Endodermal cell (in vitro differentiated cells): ENCODE measurements at regions not wholly inside any gene's neighbourhood (a gene's known extent, or its start where the extent isn't known, plus 50 kb on each side); places are given as distances from the start of the nearest gene placed in this dataset.
A peak's percentile ranks its signal among the peaks of the same experiment; 100 is the strongest.

Experiments
- DNase-seq: peaks from one replicate; pipeline ENCODE4 v3.0.0-alpha.2; 2017
- H3K27ac ChIP-seq: 2 replicates; pipeline ENCODE4 v1.5.1; 2013; ENCODE audit warnings: mild to moderate bottlenecking, low read depth, low read length, moderate library complexity
- H3K27me3 ChIP-seq: 2 replicates; pipeline ENCODE4 v1.6.1; 2013; ENCODE audit warnings: mild to moderate bottlenecking, low read length, moderate library complexity; ENCODE audit not compliant: insufficient read depth, control insufficient read depth, poor library complexity, severe bottlenecking
- H3K36me3 ChIP-seq: 2 replicates; pipeline ENCODE4 v1.7.0; 2013; ENCODE audit warnings: mild to moderate bottlenecking, low read length, moderate library complexity; ENCODE audit not compliant: control insufficient read depth, insufficient read depth
- H3K4me1 ChIP-seq: one replicate; pipeline ENCODE4 v1.7.0; 2013; ENCODE audit warnings: low read length; ENCODE audit not compliant: control insufficient read depth, insufficient read depth
- H3K4me3 ChIP-seq: 2 replicates; pipeline ENCODE4 v1.5.1; 2013; ENCODE audit warnings: mild to moderate bottlenecking, low read length, moderate library complexity
- H3K9ac ChIP-seq: 2 replicates; pipeline ENCODE4 v1.6.1; 2013; ENCODE audit warnings: mild to moderate bottlenecking, low read length, moderate library complexity; ENCODE audit not compliant: poor library complexity, severe bottlenecking; ENCODE audit errors: extremely low read depth
- H3K9me3 ChIP-seq: 2 replicates; pipeline ENCODE4 v1.6.1; 2013; ENCODE audit warnings: mild to moderate bottlenecking, low read length, moderate library complexity; ENCODE audit not compliant: control insufficient read depth
- H3K27ac Mint-ChIP-seq: 2 replicates; pipeline ENCODE4 v1.8.0; 2020; ENCODE audit warnings: mixed read lengths
- H3K27me3 Mint-ChIP-seq: 2 replicates; pipeline ENCODE4 v1.8.0; 2021; ENCODE audit warnings: mild to moderate bottlenecking, mixed read lengths; ENCODE audit not compliant: insufficient read depth
- H3K36me3 Mint-ChIP-seq: 2 replicates; pipeline ENCODE4 v1.8.0; 2020; ENCODE audit warnings: low read depth, mixed read lengths
- H3K4me1 Mint-ChIP-seq: 2 replicates; pipeline ENCODE4 v1.8.0; 2020; ENCODE audit warnings: mixed read lengths
- H3K4me3 Mint-ChIP-seq: 2 replicates; pipeline ENCODE4 v1.8.0; 2020; ENCODE audit warnings: mild to moderate bottlenecking, moderate library complexity, mixed read lengths
- H3K9me3 Mint-ChIP-seq: 2 replicates; pipeline ENCODE4 v1.8.0; 2020; ENCODE audit warnings: mild to moderate bottlenecking, mixed read lengths
- WGBS, 2 experiments: methylation state at CpG; one replicate each; pipeline versions ENCODE4 v1.1.5 to v1.1.7; 2013; ENCODE audit warnings: missing lambda C conversion rate in 2 of 2, mixed read lengths in 1 of 2; ENCODE audit not compliant: insufficient coverage in 1 of 2, insufficient read length in 1 of 2; 5-methylcytosine and 5-hydroxymethylcytosine counted together
- TF ChIP-seq, protein P1 (sequence below): fragments of 200-600 bp; sonication (generic); conservative IDR thresholded peaks from 2 replicates; pipeline ENCODE4 v1.5.0; 2021; ENCODE audit warnings: antibody characterized with exemption, mild to moderate bottlenecking

DNA sequence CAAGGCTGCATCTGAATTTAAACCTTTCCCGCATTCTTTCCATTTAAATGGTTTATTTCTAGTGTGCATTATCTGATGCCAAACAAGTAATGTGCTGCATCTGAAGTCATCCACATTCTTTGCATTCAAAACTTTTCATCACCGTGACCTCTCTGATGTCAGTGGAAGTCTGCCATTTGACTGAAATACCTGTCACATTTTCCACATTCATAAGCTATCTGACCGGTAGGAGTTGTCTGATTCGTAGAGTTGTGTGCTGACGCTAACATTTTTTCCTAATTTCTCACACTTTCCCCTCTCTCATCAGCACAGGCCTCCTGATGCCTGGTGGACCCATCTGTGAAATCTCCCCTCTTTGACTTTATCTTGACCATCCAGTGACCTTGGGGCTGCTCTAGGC is 79.9 kb upstream of the BARX2 start:
- Histone ChIP-seq H3K27me3 (peaks cover 7% of the 10 kb centered on the region), H3K9ac (no peak overlapping the region), H3K9me3 (no peaks in the 10 kb centered on the region), H3K36me3 (no peaks in the 10 kb centered on the region), H3K4me3 (no peak overlapping the region), H3K4me1 (peaks cover 22% of the 10 kb centered on the region), H3K27ac (no peak overlapping the region)
- H3K27me3 Mint-ChIP-seq: peaks cover 27% of the 10 kb centered on the region
- TF ChIP-seq, protein P1, sequence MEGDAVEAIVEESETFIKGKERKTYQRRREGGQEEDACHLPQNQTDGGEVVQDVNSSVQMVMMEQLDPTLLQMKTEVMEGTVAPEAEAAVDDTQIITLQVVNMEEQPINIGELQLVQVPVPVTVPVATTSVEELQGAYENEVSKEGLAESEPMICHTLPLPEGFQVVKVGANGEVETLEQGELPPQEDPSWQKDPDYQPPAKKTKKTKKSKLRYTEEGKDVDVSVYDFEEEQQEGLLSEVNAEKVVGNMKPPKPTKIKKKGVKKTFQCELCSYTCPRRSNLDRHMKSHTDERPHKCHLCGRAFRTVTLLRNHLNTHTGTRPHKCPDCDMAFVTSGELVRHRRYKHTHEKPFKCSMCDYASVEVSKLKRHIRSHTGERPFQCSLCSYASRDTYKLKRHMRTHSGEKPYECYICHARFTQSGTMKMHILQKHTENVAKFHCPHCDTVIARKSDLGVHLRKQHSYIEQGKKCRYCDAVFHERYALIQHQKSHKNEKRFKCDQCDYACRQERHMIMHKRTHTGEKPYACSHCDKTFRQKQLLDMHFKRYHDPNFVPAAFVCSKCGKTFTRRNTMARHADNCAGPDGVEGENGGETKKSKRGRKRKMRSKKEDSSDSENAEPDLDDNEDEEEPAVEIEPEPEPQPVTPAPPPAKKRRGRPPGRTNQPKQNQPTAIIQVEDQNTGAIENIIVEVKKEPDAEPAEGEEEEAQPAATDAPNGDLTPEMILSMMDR: no peak
- WGBS, 2 experiments: 92 to 93% methylated on average over 4 to 5 of the region's 5 CpGs
- H3K4me1 Mint-ChIP-seq: peaks cover 29% of the 10 kb centered on the region
- no peak overlapping the region for H3K4me3 Mint-ChIP-seq
- H3K9me3 Mint-ChIP-seq: no peaks in the 10 kb centered on the region
- H3K27ac Mint-ChIP-seq: no peak overlapping the region
- no peaks in the 10 kb centered on the region for H3K36me3 Mint-ChIP-seq
- no peak for DNase-seq

- Mint-ChIP-seq H3K4me1 (peaks cover 41% of the 10 kb centered on the region), H3K4me3 (no peak overlapping the region), H3K36me3 (no peaks in the 10 kb centered on the region), H3K27me3 (peaks cover 19% of the 10 kb centered on the region), H3K9me3 (no peaks in the 10 kb centered on the region), H3K27ac (no peak overlapping the region)
- no peak for DNase-seq
- TF ChIP-seq, protein P1: no peak
- Histone ChIP-seq H3K4me3 (no peak overlapping the region), H3K27me3 (peaks cover 7% of the 10 kb centered on the region), H3K9me3 (no peaks in the 10 kb centered on the region), H3K36me3 (no peaks in the 10 kb centered on the region), H3K27ac (no peak overlapping the region), H3K4me1 (peaks cover 28% of the 10 kb centered on the region), H3K9ac (no peak overlapping the region)
- WGBS, 2 experiments: 67 to 83% methylated on average over 1 of the region's 2 CpGs
Observed at GRCh38 chr11:129292771-129293170, 82.9 kb upstream of the BARX2 start.

- WGBS, 2 experiments: 100% methylated on average over 2 of the region's 2 CpGs; no CpG with 5 or more reads in 1 of the 2 experiments
- no peak for DNase-seq
- H3K9me3 Mint-ChIP-seq: no peaks in the 10 kb centered on the region
- peak overlapping the region; percentile 50 for H3K27ac ChIP-seq
- peaks cover 7% of the 10 kb centered on the region for H3K27me3 ChIP-seq
- no peaks in the 10 kb centered on the region for H3K36me3 Mint-ChIP-seq
- H3K9ac ChIP-seq: no peak overlapping the region
- no peak overlapping the region for H3K27ac Mint-ChIP-seq
- H3K4me3 ChIP-seq: no peak overlapping the region
- H3K27me3 Mint-ChIP-seq: peaks cover 18% of the 10 kb centered on the region
- no peak overlapping the region for H3K4me3 Mint-ChIP-seq
- no peaks in the 10 kb centered on the region for H3K9me3 ChIP-seq
- peaks cover 28% of the 10 kb centered on the region for H3K4me1 ChIP-seq
- H3K36me3 ChIP-seq: no peaks in the 10 kb centered on the region
- TF ChIP-seq, protein P1: no peak
- H3K4me1 Mint-ChIP-seq: peaks cover 41% of the 10 kb centered on the region
Observed at GRCh38 chr11:129292092-129292491, 83.6 kb upstream of the BARX2 start.
